DOHH2 (cell line): ENCODE measurements at regions not wholly inside any gene's neighbourhood (a gene's known extent, or its start where the extent isn't known, plus 50 kb on each side); places are given as distances from the start of the nearest gene placed in this dataset.

Experiments
- H3F3A ChIP-seq: fragments of 200-600 bp; sonication (generic), shearing (Covaris generic); 2 replicates; pipeline ENCODE4 v1.6.0; 2016; ENCODE audit warnings: antibody characterized with exemption, mild to moderate bottlenecking; ENCODE audit not compliant: control insufficient read depth, insufficient read depth
- H3K27ac ChIP-seq: fragments of 200-600 bp; sonication (generic); 2 replicates; pipeline ENCODE4 v1.5.1; 2014; ENCODE audit warnings: low read depth, mild to moderate bottlenecking, low read length, moderate library complexity
- H3K27me3 ChIP-seq: fragments of 200-600 bp; sonication (generic); 2 replicates; pipeline ENCODE4 v1.6.1; 2014; ENCODE audit warnings: mild to moderate bottlenecking, low read length, mixed read lengths; ENCODE audit not compliant: control insufficient read depth
- H3K36me3 ChIP-seq: fragments of 200-600 bp; sonication (generic); 2 replicates; pipeline ENCODE4 v1.6.1; 2014; ENCODE audit warnings: mild to moderate bottlenecking, low read length, moderate library complexity, mixed read lengths; ENCODE audit not compliant: control insufficient read depth
- H3K4me1 ChIP-seq: fragments of 200-600 bp; sonication (generic); 2 replicates; pipeline ENCODE4 v1.6.1; 2014; ENCODE audit warnings: mild to moderate bottlenecking, low read length, mixed read lengths; ENCODE audit not compliant: control insufficient read depth
- H3K4me2 ChIP-seq: fragments of 200-600 bp; sonication (generic); 2 replicates; pipeline ENCODE4 v1.6.0; 2014; ENCODE audit warnings: mild to moderate bottlenecking, low read length, moderate library complexity
- H3K4me3 ChIP-seq: fragments of 200-600 bp; sonication (generic); 2 replicates; pipeline ENCODE4 v1.5.1; 2014; ENCODE audit warnings: mild to moderate bottlenecking, low read length, mixed read lengths
- H3K79me2 ChIP-seq: fragments of 200-600 bp; sonication (generic); 2 replicates; pipeline ENCODE4 v1.6.1; 2014; ENCODE audit warnings: mild to moderate bottlenecking, low read length, mixed read lengths; ENCODE audit not compliant: control insufficient read depth
- H3K9me2 ChIP-seq: fragments of 200-600 bp; sonication (generic); replicated peaks from 2 replicates; pipeline ENCODE4 v1.6.1; 2014; ENCODE audit warnings: mild to moderate bottlenecking, low read length, mixed read lengths; ENCODE audit not compliant: control insufficient read depth
- H3K9me3 ChIP-seq: fragments of 200-600 bp; sonication (generic); 2 replicates; pipeline ENCODE4 v1.6.1; 2014; ENCODE audit warnings: antibody characterized with exemption, low read length, mixed read lengths; ENCODE audit not compliant: control insufficient read depth, insufficient read depth
- H4K20me1 ChIP-seq: fragments of 200-600 bp; sonication (generic); 2 replicates; pipeline ENCODE4 v1.6.0; 2014; ENCODE audit warnings: low read depth, mild to moderate bottlenecking, antibody characterized with exemption, low read length, moderate library complexity; ENCODE audit not compliant: control insufficient read depth, insufficient read depth
- EZH2phosphoT487 ChIP-seq: fragments of 200-600 bp; sonication (generic); IDR thresholded peaks from 2 replicates; pipeline ENCODE4 v1.6.1; 2017; ENCODE audit warnings: borderline replicate concordance, mild to moderate bottlenecking, antibody characterized with exemption, low read length, moderate library complexity, mixed read lengths
- TF ChIP-seq, protein P1 (sequence below): fragments of 200-600 bp; sonication (generic); IDR thresholded peaks from one replicate; pipeline ENCODE4 v1.5.1; 2014; ENCODE audit warnings: antibody characterized with exemption, mild to moderate bottlenecking, low read depth, low read length; ENCODE audit not compliant: poor library complexity, severe bottlenecking

GRCh38 chr12:105554856-105555255, 224.4 kb downstream of the C12orf75 start:
- TF ChIP-seq, protein P1, sequence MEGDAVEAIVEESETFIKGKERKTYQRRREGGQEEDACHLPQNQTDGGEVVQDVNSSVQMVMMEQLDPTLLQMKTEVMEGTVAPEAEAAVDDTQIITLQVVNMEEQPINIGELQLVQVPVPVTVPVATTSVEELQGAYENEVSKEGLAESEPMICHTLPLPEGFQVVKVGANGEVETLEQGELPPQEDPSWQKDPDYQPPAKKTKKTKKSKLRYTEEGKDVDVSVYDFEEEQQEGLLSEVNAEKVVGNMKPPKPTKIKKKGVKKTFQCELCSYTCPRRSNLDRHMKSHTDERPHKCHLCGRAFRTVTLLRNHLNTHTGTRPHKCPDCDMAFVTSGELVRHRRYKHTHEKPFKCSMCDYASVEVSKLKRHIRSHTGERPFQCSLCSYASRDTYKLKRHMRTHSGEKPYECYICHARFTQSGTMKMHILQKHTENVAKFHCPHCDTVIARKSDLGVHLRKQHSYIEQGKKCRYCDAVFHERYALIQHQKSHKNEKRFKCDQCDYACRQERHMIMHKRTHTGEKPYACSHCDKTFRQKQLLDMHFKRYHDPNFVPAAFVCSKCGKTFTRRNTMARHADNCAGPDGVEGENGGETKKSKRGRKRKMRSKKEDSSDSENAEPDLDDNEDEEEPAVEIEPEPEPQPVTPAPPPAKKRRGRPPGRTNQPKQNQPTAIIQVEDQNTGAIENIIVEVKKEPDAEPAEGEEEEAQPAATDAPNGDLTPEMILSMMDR: no peak
- no peak for TF ChIP-seq EZH2phosphoT487
- H3K79me2 ChIP-seq: no peaks in the 10 kb centered on the region
- H3F3A ChIP-seq: no peaks in the 10 kb centered on the region
- H3K9me2 ChIP-seq: no peaks in the 10 kb centered on the region
- H3K9me3 ChIP-seq: no peaks in the 10 kb centered on the region
- no peaks in the 10 kb centered on the region for H3K36me3 ChIP-seq
- no peak overlapping the region for H3K27ac ChIP-seq
- no peaks in the 10 kb centered on the region for H3K4me1 ChIP-seq
- H4K20me1 ChIP-seq: no peaks in the 10 kb centered on the region
- no peaks in the 10 kb centered on the region for H3K27me3 ChIP-seq
- no peak overlapping the region for H3K4me3 ChIP-seq
- no peak overlapping the region for H3K4me2 ChIP-seq

DNA sequence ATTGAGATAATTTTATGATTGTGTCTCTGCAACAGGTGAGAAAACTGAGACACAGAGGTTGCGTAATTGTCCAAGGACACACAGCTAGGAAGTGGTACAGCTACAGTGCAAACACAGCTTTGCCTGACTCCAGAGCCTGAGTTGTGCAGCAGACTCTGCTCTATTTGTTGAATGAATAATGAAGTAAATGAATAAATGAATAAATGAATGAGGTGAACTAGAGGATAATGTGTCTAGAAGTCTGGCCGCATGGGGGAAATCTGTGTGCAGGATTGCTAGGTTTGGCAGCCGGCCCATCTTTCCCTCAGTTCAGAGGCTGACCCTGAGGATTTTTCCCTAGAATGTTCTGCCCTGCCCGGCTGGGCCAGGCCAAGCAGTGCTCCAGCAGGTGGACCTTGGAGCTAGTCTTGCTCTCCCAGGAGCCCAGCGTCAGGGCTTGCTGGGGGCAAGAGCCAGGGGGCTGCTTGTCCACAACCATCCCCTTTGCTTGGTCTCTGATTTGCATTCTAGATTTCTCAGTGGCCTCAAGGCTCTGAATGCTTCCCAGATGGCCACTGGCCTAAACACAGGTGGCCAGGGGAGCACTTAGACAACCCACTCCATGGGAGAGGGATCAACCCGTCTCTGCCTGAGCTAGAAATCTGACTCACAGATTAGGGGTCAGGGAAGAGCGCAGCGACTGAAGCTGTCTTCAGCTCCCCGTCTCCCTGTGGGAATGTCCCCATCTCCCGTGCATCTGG, 225.2 kb downstream of the C12orf75 start:
- TF ChIP-seq, protein P1: no peak
- no peak for TF ChIP-seq EZH2phosphoT487
- no peaks in the 10 kb centered on the region for H4K20me1 ChIP-seq
- no peak overlapping the region for H3K4me2 ChIP-seq
- H3K4me3 ChIP-seq: no peak overlapping the region
- H3K79me2 ChIP-seq: no peaks in the 10 kb centered on the region
- H3K4me1 ChIP-seq: no peaks in the 10 kb centered on the region
- H3K27ac ChIP-seq: no peak overlapping the region
- no peaks in the 10 kb centered on the region for H3F3A ChIP-seq
- no peaks in the 10 kb centered on the region for H3K27me3 ChIP-seq
- H3K36me3 ChIP-seq: no peaks in the 10 kb centered on the region
- H3K9me2 ChIP-seq: no peaks in the 10 kb centered on the region
- H3K9me3 ChIP-seq: no peaks in the 10 kb centered on the region

- no peaks in the 10 kb centered on the region for H3K4me1 ChIP-seq
- TF ChIP-seq, protein P1: no peak
- no peak for TF ChIP-seq EZH2phosphoT487
- H3K27ac ChIP-seq: no peak overlapping the region
These were observed 228.8 kb downstream of the C12orf75 start for GRCh38 chr12:105559310-105559709.

More at GRCh38 chr12:105559310-105559709, 228.8 kb downstream of the C12orf75 start:
- H4K20me1 ChIP-seq: no peaks in the 10 kb centered on the region
- no peak overlapping the region for H3K4me2 ChIP-seq
- no peaks in the 10 kb centered on the region for H3F3A ChIP-seq
- no peaks in the 10 kb centered on the region for H3K9me3 ChIP-seq
- no peaks in the 10 kb centered on the region for H3K27me3 ChIP-seq
- H3K79me2 ChIP-seq: no peaks in the 10 kb centered on the region
- H3K9me2 ChIP-seq: no peaks in the 10 kb centered on the region
- H3K36me3 ChIP-seq: no peaks in the 10 kb centered on the region
- no peak overlapping the region for H3K4me3 ChIP-seq
